ENCODE measurements at regions not wholly inside any gene's neighbourhood (a gene's known extent, or its start where the extent isn't known, plus 50 kb on each side); places are given as distances from the start of the nearest gene placed in this dataset.

DNA sequence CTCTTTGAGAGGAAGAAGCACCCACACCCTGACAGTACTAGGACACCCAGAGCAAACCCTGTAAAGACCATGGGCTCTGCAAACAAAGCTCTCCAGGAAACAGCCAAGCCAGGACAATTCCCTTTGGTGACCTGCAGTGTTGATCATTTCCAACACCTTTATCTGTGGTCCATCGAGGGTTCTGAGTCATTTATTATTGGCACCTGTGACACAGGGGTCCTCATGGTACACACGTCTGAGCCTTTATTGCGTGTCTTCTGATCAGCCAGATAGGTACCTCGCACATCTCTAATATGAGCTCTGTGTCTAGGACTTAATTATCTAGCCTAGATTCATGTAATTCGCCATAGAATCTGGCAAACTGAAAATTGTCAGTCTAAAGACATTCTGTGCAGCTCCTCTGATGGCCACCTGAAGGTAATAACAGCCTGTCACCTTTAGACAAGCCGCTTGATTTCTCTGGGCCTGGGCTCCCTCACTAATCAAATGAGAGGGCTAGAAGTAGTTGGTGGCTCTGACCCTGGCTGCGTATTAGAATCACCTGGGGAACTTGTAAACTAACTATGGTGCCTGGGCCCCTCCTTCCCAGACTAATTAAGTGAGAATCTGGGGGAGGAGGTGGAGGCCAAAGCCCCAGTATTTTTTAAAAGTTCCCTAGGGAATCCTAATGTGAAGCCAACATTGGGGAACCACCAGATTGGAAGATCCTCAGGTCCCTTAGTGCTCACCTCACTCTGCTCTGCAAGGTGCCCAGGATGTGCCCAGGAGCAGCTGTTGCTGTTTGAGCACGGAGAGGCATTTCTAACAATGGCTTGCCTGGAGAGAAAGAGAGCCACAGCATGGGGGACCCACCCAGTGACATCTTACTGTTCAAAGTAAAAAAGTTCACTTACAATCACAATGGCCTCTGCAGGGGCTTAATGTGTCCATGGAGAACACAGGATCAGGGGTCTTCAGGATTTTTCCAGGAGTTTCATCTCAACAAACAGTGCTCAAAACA lies 122.0 kb upstream of the ARID1B start:
- TF ChIP-seq CTCF (IDR thresholded peaks at IDR 0.05), result no peak
- no peak for TF ChIP-seq POLR2A (IDR thresholded peaks at IDR 0.05)

All from breast epithelium (tissue), 3 donors.